PC-9 (cell line): ENCODE measurements at regions not wholly inside any gene's neighbourhood (a gene's known extent, or its start where the extent isn't known, plus 50 kb on each side); places are given as distances from the start of the nearest gene placed in this dataset.

Experiments
- BruUV-seq: library from RNA; stranded (reverse); fragments of 400-500 nt; replicated peaks from 2 replicates; lab custom pipeline; 2021; lab: Mats Ljungman, UMichigan
- CTCF ChIA-PET: fragments of 300-600 bp; sonication (Branson Sonifier 250); formaldehyde crosslinking; loops from one replicate; lab custom pipeline; 2022; ENCODE audit warnings: antibody characterized with exemption; lab: Charles Lee
- POLR2A ChIA-PET: fragments of 300-600 bp; sonication (Branson Sonifier 250); formaldehyde crosslinking; loops from one replicate; lab custom pipeline; 2022; ENCODE audit warnings: antibody characterized with exemption; ENCODE audit not compliant: unreplicated experiment; lab: Charles Lee
- DNase-seq, 2 experiments: peaks; one replicate each; pipeline versions ENCODE4 v3.0.0 to v3.0.0-alpha.2; 2015 to 2022; ENCODE audit warnings: mixed read lengths in 1 of 2
- H2AFZ ChIP-seq: fragments of 200-600 bp; sonication (generic); 2 replicates; pipeline ENCODE4 v1.8.1; 2017; ENCODE audit warnings: antibody characterized with exemption
- H3F3A ChIP-seq: fragments of 200-600 bp; sonication (generic); 2 replicates; pipeline ENCODE4 v1.8.1; 2017; ENCODE audit warnings: antibody characterized with exemption, mild to moderate bottlenecking, low read depth; ENCODE audit not compliant: insufficient read depth
- H3K27ac ChIP-seq: fragments of 200-600 bp; sonication (generic); 2 replicates; pipeline ENCODE4 v1.6.1; 2016; ENCODE audit warnings: mixed run types
- H3K27me3 ChIP-seq: fragments of 200-600 bp; sonication (generic); 2 replicates; pipeline ENCODE4 v1.6.1; 2016; ENCODE audit warnings: low read depth, mixed run types; ENCODE audit not compliant: insufficient read depth
- H3K36me3 ChIP-seq: fragments of 200-600 bp; sonication (generic); 2 replicates; pipeline ENCODE4 v1.6.1; 2016; ENCODE audit warnings: low read depth, mixed run types
- H3K4me1 ChIP-seq: fragments of 200-600 bp; sonication (generic); replicated peaks from 2 replicates; pipeline ENCODE4 v1.6.1; 2016; ENCODE audit warnings: mixed run types; ENCODE audit not compliant: insufficient read depth
- H3K4me2 ChIP-seq: fragments of 200-600 bp; sonication (generic); 2 replicates; pipeline ENCODE4 v1.6.1; 2017; ENCODE audit warnings: mixed run types
- H3K4me3 ChIP-seq: fragments of 200-600 bp; sonication (generic); 2 replicates; pipeline ENCODE4 v1.6.1; 2016; ENCODE audit warnings: mixed run types
- H3K79me2 ChIP-seq: fragments of 200-600 bp; sonication (generic); 2 replicates; pipeline ENCODE4 v1.6.1; 2017; ENCODE audit warnings: low read depth, mixed run types
- H3K9me2 ChIP-seq: fragments of 200-600 bp; sonication (generic); 2 replicates; pipeline ENCODE4 v1.8.1; 2017; ENCODE audit warnings: mild to moderate bottlenecking; ENCODE audit not compliant: insufficient read depth
- H3K9me3 ChIP-seq: fragments of 200-600 bp; sonication (generic); 2 replicates; pipeline ENCODE4 v1.8.1; 2016; ENCODE audit warnings: low read depth; ENCODE audit not compliant: insufficient read depth
- H4K20me1 ChIP-seq: fragments of 200-600 bp; sonication (generic); 2 replicates; pipeline ENCODE4 v1.8.1; 2017; ENCODE audit not compliant: insufficient read depth
- CTCF ChIP-seq: fragments of 200-600 bp; sonication (generic); conservative IDR thresholded peaks from 2 replicates; pipeline ENCODE4 v1.6.1; 2017; ENCODE audit warnings: mixed run types, antibody characterized with exemption, mild to moderate bottlenecking, moderate library complexity
- EZH2 ChIP-seq: fragments of 200-600 bp; sonication (generic); IDR thresholded peaks from 2 replicates; pipeline ENCODE4 v1.8.0; 2017; ENCODE audit warnings: antibody characterized with exemption, low read depth
- intact Hi-C: fragments of 100-400 bp; cut with micrococcal nuclease; formaldehyde crosslinking; loops from one replicate; pipeline ENCODE4 v1.10.0; 2022; ENCODE audit not compliant: unreplicated experiment

GRCh38 chr7:85529201-85529600, 342.3 kb upstream of the SEMA3D start:
- Histone ChIP-seq H3K4me3 (no peak overlapping the region), H3K4me2 (no peak overlapping the region), H3K27ac (no peak overlapping the region), H3K79me2 (no peaks in the 10 kb centered on the region), H3K36me3 (no peaks in the 10 kb centered on the region), H3K4me1 (no peaks in the 10 kb centered on the region), H3K27me3 (no peaks in the 10 kb centered on the region), H3F3A (no peaks in the 10 kb centered on the region), H3K9me3 (no peaks in the 10 kb centered on the region), H3K9me2 (no peaks in the 10 kb centered on the region; the same call in 1 of the 2 replicates), H4K20me1 (no peaks in the 10 kb centered on the region), H2AFZ (no peak overlapping the region)
- intact Hi-C loops: no loop called here
- no peak for DNase-seq
- CTCF ChIA-PET: no interaction called here
- no peak for TF ChIP-seq EZH2
- no TSS peak for BruUV-seq
- POLR2A ChIA-PET: no interaction called here

GRCh38 chr7:85528581-85528980, 341.7 kb upstream of the SEMA3D start:
- Histone ChIP-seq H3K4me1 (no peaks in the 10 kb centered on the region), H3K36me3 (no peaks in the 10 kb centered on the region), H3K27ac (no peak overlapping the region), H4K20me1 (no peaks in the 10 kb centered on the region), H3K27me3 (no peaks in the 10 kb centered on the region), H3F3A (no peaks in the 10 kb centered on the region), H3K9me2 (no peaks in the 10 kb centered on the region; the same call in 1 of the 2 replicates), H3K79me2 (no peaks in the 10 kb centered on the region), H2AFZ (no peak overlapping the region), H3K4me3 (no peak overlapping the region), H3K4me2 (no peak overlapping the region), H3K9me3 (no peaks in the 10 kb centered on the region; the same call in 1 of the 2 replicates)
- intact Hi-C loops: no loop called here
- BruUV-seq: no TSS peak
- ChIA-PET CTCF (no interaction called here), POLR2A (no interaction called here)
- no peak for DNase-seq
- TF ChIP-seq EZH2: no peak
- no peak for TF ChIP-seq CTCF

- Histone ChIP-seq H3K4me3 (no peak overlapping the region), H3K4me2 (no peak overlapping the region), H3K4me1 (no peaks in the 10 kb centered on the region), H3K9me2 (no peaks in the 10 kb centered on the region), H3F3A (no peaks in the 10 kb centered on the region), H3K27ac (no peak overlapping the region), H3K27me3 (no peaks in the 10 kb centered on the region), H4K20me1 (no peaks in the 10 kb centered on the region), H2AFZ (no peak overlapping the region), H3K36me3 (no peaks in the 10 kb centered on the region), H3K9me3 (no peaks in the 10 kb centered on the region; the same call in 1 of the 2 replicates), H3K79me2 (no peaks in the 10 kb centered on the region)
- ChIA-PET CTCF (no interaction called here), POLR2A (no interaction called here)
- no peak for DNase-seq
- no peak for TF ChIP-seq EZH2
- TF ChIP-seq CTCF: no peak
- intact Hi-C loops: no loop called here
- no TSS peak for BruUV-seq
Observed at GRCh38 chr7:85525676-85526075, 338.8 kb upstream of the SEMA3D start.

GRCh38 chr7:85522070-85522469, 335.2 kb upstream of the SEMA3D start:
- H3K79me2 ChIP-seq: no peaks in the 10 kb centered on the region
- H3K9me2 ChIP-seq: no peaks in the 10 kb centered on the region
- H3F3A ChIP-seq: no peaks in the 10 kb centered on the region
- no peaks in the 10 kb centered on the region; the same call in 1 of the 2 replicates for H3K9me3 ChIP-seq
- H3K4me2 ChIP-seq: no peak overlapping the region
- no peak overlapping the region for H3K27ac ChIP-seq
- H3K36me3 ChIP-seq: no peaks in the 10 kb centered on the region
- H3K4me1 ChIP-seq: no peaks in the 10 kb centered on the region
- ChIA-PET CTCF (no interaction called here), POLR2A (no interaction called here)
- no peak overlapping the region for H2AFZ ChIP-seq
- no peaks in the 10 kb centered on the region for H4K20me1 ChIP-seq
- DNase-seq: no peak
- no TSS peak for BruUV-seq
- H3K27me3 ChIP-seq: no peaks in the 10 kb centered on the region
- no peak overlapping the region for H3K4me3 ChIP-seq
- TF ChIP-seq EZH2: no peak
- TF ChIP-seq CTCF: no peak
- intact Hi-C loops: no loop called here
